GM12878 (cell line): ENCODE measurements at regions not wholly inside any gene's neighbourhood (a gene's known extent, or its start where the extent isn't known, plus 50 kb on each side); places are given as distances from the start of the nearest gene placed in this dataset.

Experiments
- CHD4 ChIP-seq: fragments of 200-600 bp; sonication (generic); IDR thresholded peaks from 2 replicates; pipeline ENCODE4 v1.6.1; 2016; ENCODE audit warnings: mild to moderate bottlenecking
- CREB1 ChIP-seq: IDR thresholded peaks from 2 replicates; pipeline ENCODE4 v1.6.1; 2012; ENCODE audit warnings: low read depth, mild to moderate bottlenecking, inconsistent platforms
- CTCF ChIP-seq, 3 experiments: IDR thresholded peaks in 2 of 3; conservative IDR thresholded peaks in 1 of 3; 2 replicates each; pipeline ENCODE4 v1.5.1; 2011; ENCODE audit warnings: low read depth in 3 of 3, low read length in 3 of 3, mild to moderate bottlenecking in 3 of 3, control low read depth in 2 of 3, moderate library complexity in 2 of 3, inconsistent platforms in 1 of 3, mixed read lengths in 1 of 3; ENCODE audit not compliant: control insufficient read depth in 2 of 3, insufficient read depth in 1 of 3; ENCODE audit errors: extremely low read depth in 1 of 3
- E2F8 ChIP-seq: fragments of 450-650 bp; IDR thresholded peaks from 2 replicates; pipeline ENCODE4 v1.6.1; 2018; ENCODE audit warnings: mild to moderate bottlenecking, low read depth, moderate library complexity; ENCODE audit not compliant: partially characterized antibody
- EED ChIP-seq: sonication (generic); IDR thresholded peaks from 2 replicates; pipeline ENCODE4 v1.6.1; 2016; ENCODE audit warnings: antibody characterized with exemption, low read depth
- GABPA ChIP-seq: IDR thresholded peaks from 2 replicates; pipeline ENCODE4 v1.6.1; 2014; ENCODE audit warnings: antibody characterized with exemption, low read depth, mild to moderate bottlenecking, inconsistent platforms
- HDAC6 ChIP-seq: fragments of 200-600 bp; sonication (generic); IDR thresholded peaks from one replicate; pipeline ENCODE4 v1.8.0; 2017; ENCODE audit warnings: antibody characterized with exemption; ENCODE audit not compliant: unreplicated experiment
- HSF1 ChIP-seq: fragments of 150-350 bp; IDR thresholded peaks from 2 replicates; pipeline ENCODE4 v1.6.1; 2014; ENCODE audit warnings: mild to moderate bottlenecking, low read depth, low read length
- MYC ChIP-seq: IDR thresholded peaks from 2 replicates; pipeline ENCODE4 v1.6.1; 2011; ENCODE audit warnings: mild to moderate bottlenecking, low read length, moderate library complexity, inconsistent platforms; ENCODE audit not compliant: insufficient read depth, insufficient replicate concordance, insufficient read length, severe bottlenecking
- PAX5 ChIP-seq: IDR thresholded peaks from 2 replicates; pipeline ENCODE4 v1.6.1; 2011; ENCODE audit warnings: low read depth, low read length, borderline replicate concordance
- PBX3 ChIP-seq: IDR thresholded peaks from 2 replicates; pipeline ENCODE4 v1.6.1; 2011; ENCODE audit warnings: mild to moderate bottlenecking, low read depth, low read length, moderate library complexity; ENCODE audit not compliant: insufficient replicate concordance
- PKNOX1 ChIP-seq: fragments of 450-650 bp; IDR thresholded peaks from 2 replicates; pipeline ENCODE4 v1.6.1; 2016; ENCODE audit warnings: mild to moderate bottlenecking
- PML ChIP-seq: IDR thresholded peaks from 2 replicates; pipeline ENCODE4 v1.6.1; 2012; ENCODE audit warnings: low read length, inconsistent platforms
- RCOR1 ChIP-seq: conservative IDR thresholded peaks from 2 replicates; pipeline ENCODE4 v1.6.1; 2012; ENCODE audit warnings: low read depth, low read length, improper control_type of control experiment
- RELB ChIP-seq: fragments of 450-650 bp; IDR thresholded peaks from 2 replicates; pipeline ENCODE4 v1.6.1; 2017; ENCODE audit warnings: low read depth, mild to moderate bottlenecking, moderate library complexity
- SP1 ChIP-seq: IDR thresholded peaks from one replicate; pipeline ENCODE4 v1.6.1; 2011; ENCODE audit warnings: low read depth, low read length
- SRF ChIP-seq, 2 experiments: IDR thresholded peaks; 2 replicates each; pipeline ENCODE4 v1.6.1; 2011; ENCODE audit warnings: low read depth in 2 of 2, low read length in 2 of 2, mild to moderate bottlenecking in 1 of 2, moderate library complexity in 1 of 2
- ZBED1 ChIP-seq: IDR thresholded peaks from 2 replicates; pipeline ENCODE4 v1.6.1; 2016; ENCODE audit warnings: borderline replicate concordance
- ZNF207 ChIP-seq: fragments of 450-650 bp; IDR thresholded peaks from 2 replicates; pipeline ENCODE4 v1.6.1; 2014; ENCODE audit warnings: antibody characterized with exemption, mild to moderate bottlenecking, borderline replicate concordance
- ZNF24 ChIP-seq: fragments of 450-650 bp; IDR thresholded peaks from 2 replicates; pipeline ENCODE4 v1.6.1; 2017; ENCODE audit warnings: antibody characterized with exemption, mild to moderate bottlenecking

- TF ChIP-seq HSF1 (no peak), MYC (no peak), CHD4 (no peak), CTCF (IDR thresholded peaks at IDR 0.05 in 2 of 3, conservative IDR thresholded peaks at IDR 0.05 in 1 of 3; ENCODE audit: control insufficient read depth in 2 of 3, extremely low read depth in 1 of 3, insufficient read depth in 1 of 3, low read depth in 3 of 3, low read length in 3 of 3) (peak; percentile 48 to 56 (median 48); a peak in 5 of 6 replicates), PML (0 out of 2 replicates have a peak, but pooled peaks have one; percentile 41), ZNF207 (no peak), RCOR1 (no peak), ZNF24 (no peak), PKNOX1 (no peak; the same call in 1 of the 2 replicates), ZBED1 (peak; percentile 67; the same call in 1 of the 2 replicates), HDAC6 (no peak), GABPA (0 out of 2 replicates have a peak, but pooled peaks have one; percentile 32), PAX5 (no peak), RELB (no peak), CREB1 (peak; percentile 60), PBX3 (no peak), SP1 (no peak), EED (peak; percentile 56; the same call in 1 of the 2 replicates), E2F8 (no peak), SRF (IDR thresholded peaks at IDR 0.05; ENCODE audit: low read depth in 2 of 2, low read length in 2 of 2) (no peak)
These were observed 75.8 kb upstream of the SLC1A4 start (continued) for GRCh38 chr2:64913357-64913869.
